ENCODE measurements at regions not wholly inside any gene's neighbourhood (a gene's known extent, or its start where the extent isn't known, plus 50 kb on each side); places are given as distances from the start of the nearest gene placed in this dataset.

DNA sequence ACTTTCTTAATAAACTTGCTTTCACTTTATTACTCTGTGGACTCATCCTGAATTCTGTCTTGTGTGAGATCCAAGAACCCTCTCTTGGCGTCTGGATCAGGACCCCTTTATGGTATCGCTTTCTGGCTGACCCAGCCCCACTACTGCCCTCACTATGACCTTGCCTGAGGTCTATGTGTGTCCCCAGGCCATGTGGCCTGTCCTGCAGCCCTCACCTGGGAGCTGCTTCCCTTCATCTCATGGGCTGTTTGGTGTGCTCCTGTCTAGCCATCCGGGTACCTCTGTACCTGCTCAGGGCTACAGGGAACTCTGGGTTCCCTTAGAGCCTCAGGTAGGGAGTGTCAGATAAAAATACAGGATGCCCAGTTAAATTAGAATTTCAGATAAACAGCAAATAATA, 94.5 kb downstream of the SCP2D1 start:
- Histone ChIP-seq H3K56ac (replicated peaks; ENCODE audit: insufficient read length, low read depth, low read length) (no peak overlapping the region), H3K23me2 (ENCODE audit: low read depth, low read length) (no peaks in the 10 kb centered on the region), H3K4me3 (ENCODE audit: extremely low read depth in 1 of 4, insufficient read depth in 2 of 4, low read depth in 3 of 4, low read length in 4 of 4) (no peak overlapping the region), H2BK12ac (ENCODE audit: low read depth, low read length) (no peak overlapping the region; the same call in 1 of the 2 replicates), H3K4me1 (replicated peaks in 1 of 4; ENCODE audit: control insufficient read depth in 3 of 4, insufficient read depth in 4 of 4, low read length in 3 of 4) (peaks cover 0 to 2% (median under 1%) of the 10 kb centered on the region in 4 experiments; a peak in 3 of 7 replicates), H2BK20ac (ENCODE audit: low read length) (no peak overlapping the region), H3K79me2 (ENCODE audit: control insufficient read depth in 1 of 2, insufficient read depth in 2 of 2, low read length in 2 of 2) (no peaks in the 10 kb centered on the region), H3K27me3 (replicated peaks in 1 of 4; ENCODE audit: control insufficient read depth in 3 of 4, extremely low read depth in 1 of 4, insufficient read depth in 3 of 4, low read length in 3 of 4) (no peaks in the 10 kb centered on the region), H2BK15ac (ENCODE audit: low read length) (no peak overlapping the region), H3K4ac (replicated peaks; ENCODE audit: insufficient read length, low read depth, low read length) (no peak overlapping the region), H4K20me1 (replicated peaks in 1 of 2; ENCODE audit: control insufficient read depth in 1 of 2, insufficient read depth in 2 of 2, low read length in 2 of 2) (no peaks in the 10 kb centered on the region), H3K23ac (ENCODE audit: insufficient read length) (no peak overlapping the region), H3K9ac (replicated peaks in 1 of 4; ENCODE audit: extremely low read depth in 1 of 4, low read depth in 3 of 4, low read length in 3 of 4) (no peak overlapping the region), H3K18ac (ENCODE audit: extremely low read depth, low read length) (no peak overlapping the region), H4K91ac (replicated peaks; ENCODE audit: insufficient read length, low read length) (no peak overlapping the region), H2AFZ (ENCODE audit: low read length) (no peak overlapping the region), H3K4me2 (ENCODE audit: insufficient read depth in 1 of 2, low read depth in 2 of 2, low read length in 2 of 2) (no peak overlapping the region), H3K36me3 (ENCODE audit: control insufficient read depth in 2 of 4, insufficient read depth in 4 of 4, low read length in 3 of 4) (no peaks in the 10 kb centered on the region), H2AK5ac (ENCODE audit: low read depth, low read length) (no peak overlapping the region), H3K79me1 (ENCODE audit: low read depth, low read length) (no peaks in the 10 kb centered on the region), H3K27ac (ENCODE audit: low read depth, low read length) (no peak overlapping the region), H2BK5ac (ENCODE audit: low read depth, low read length) (no peak overlapping the region), H4K8ac (ENCODE audit: extremely low read depth, insufficient read depth, low read length) (no peak overlapping the region), H2BK120ac (replicated peaks; ENCODE audit: low read depth, low read length) (no peak overlapping the region), H4K5ac (ENCODE audit: insufficient read length, low read depth, low read length) (no peak overlapping the region), H3K9me3 (ENCODE audit: insufficient read depth in 2 of 2, low read depth in 1 of 2, low read length in 1 of 2) (no peaks in the 10 kb centered on the region), H3K14ac (ENCODE audit: insufficient read length) (no peak overlapping the region)
- ChIA-PET POLR2A (ENCODE audit: partially characterized antibody) (no interaction called here), CTCF (ENCODE audit: partially characterized antibody) (no interaction called here)
- DNase-seq (ENCODE audit: low read depth in 1 of 2, low spot score in 2 of 2) (no peak), FAIRE-seq (no peak)
- TF ChIP-seq PHF8 (conservative IDR thresholded peaks at IDR 0.05; ENCODE audit: low read depth, low read length): no peak
- 88% methylated on average over 3 of the region's 3 CpGs; no CpG with 5 or more reads in 1 of the 2 experiments for WGBS, 2 experiments (ENCODE audit: extremely low coverage in 1 of 2, insufficient coverage in 1 of 2, insufficient read length in 1 of 2, insufficient replicate concordance in 2 of 2, low coverage in 1 of 2, low lambda C conversion rate in 2 of 2, missing lambda C conversion rate in 1 of 2)

Measured in H1 (cell line).